ENCODE measurements at regions not wholly inside any gene's neighbourhood (a gene's known extent, or its start where the extent isn't known, plus 50 kb on each side); places are given as distances from the start of the nearest gene placed in this dataset.

DNA sequence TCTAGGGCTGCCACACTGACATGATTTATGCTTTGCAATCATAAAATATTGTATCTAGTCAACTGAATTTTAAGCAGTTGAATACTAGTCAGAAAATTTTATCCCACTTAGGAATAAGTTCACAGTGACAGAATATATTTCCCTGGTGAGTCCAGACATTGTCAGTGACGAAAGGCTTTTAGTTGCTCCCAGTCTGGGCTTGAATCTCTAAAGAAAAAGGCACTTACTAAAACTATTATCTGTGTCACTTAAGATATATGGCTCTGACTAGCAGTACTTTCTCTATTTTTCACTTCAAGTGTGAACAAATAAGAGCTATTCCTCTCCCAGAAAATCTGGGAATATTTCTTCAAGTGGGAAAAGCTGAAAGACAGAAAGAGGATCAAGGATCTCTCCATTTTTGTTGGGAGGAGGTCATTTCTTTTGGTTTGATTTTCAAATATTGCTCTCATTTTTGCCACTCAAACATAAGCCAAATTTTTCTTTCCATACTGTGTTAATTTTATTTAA lies 1262.3 kb upstream of the USP15 start:
- TF ChIP-seq, protein P1, sequence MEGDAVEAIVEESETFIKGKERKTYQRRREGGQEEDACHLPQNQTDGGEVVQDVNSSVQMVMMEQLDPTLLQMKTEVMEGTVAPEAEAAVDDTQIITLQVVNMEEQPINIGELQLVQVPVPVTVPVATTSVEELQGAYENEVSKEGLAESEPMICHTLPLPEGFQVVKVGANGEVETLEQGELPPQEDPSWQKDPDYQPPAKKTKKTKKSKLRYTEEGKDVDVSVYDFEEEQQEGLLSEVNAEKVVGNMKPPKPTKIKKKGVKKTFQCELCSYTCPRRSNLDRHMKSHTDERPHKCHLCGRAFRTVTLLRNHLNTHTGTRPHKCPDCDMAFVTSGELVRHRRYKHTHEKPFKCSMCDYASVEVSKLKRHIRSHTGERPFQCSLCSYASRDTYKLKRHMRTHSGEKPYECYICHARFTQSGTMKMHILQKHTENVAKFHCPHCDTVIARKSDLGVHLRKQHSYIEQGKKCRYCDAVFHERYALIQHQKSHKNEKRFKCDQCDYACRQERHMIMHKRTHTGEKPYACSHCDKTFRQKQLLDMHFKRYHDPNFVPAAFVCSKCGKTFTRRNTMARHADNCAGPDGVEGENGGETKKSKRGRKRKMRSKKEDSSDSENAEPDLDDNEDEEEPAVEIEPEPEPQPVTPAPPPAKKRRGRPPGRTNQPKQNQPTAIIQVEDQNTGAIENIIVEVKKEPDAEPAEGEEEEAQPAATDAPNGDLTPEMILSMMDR (IDR thresholded peaks at IDR 0.05), result no peak
- TF ChIP-seq POLR2A (IDR thresholded peaks at IDR 0.05), result no peak
